Progenitor cell of endocrine pancreas (in vitro differentiated cells): ENCODE measurements at regions not wholly inside any gene's neighbourhood (a gene's known extent, or its start where the extent isn't known, plus 50 kb on each side); places are given as distances from the start of the nearest gene placed in this dataset.

Experiments
- DNase-seq: peaks from one replicate; pipeline ENCODE4 v3.0.0; 2021; ENCODE audit warnings: low spot score; ENCODE audit not compliant: unreplicated experiment
- H3K27ac Mint-ChIP-seq: 2 replicates; pipeline ENCODE4 v1.8.0; 2021; ENCODE audit warnings: mild to moderate bottlenecking, moderate library complexity, mixed read lengths
- H3K27me3 Mint-ChIP-seq: 2 replicates; pipeline ENCODE4 v1.8.0; 2021; ENCODE audit warnings: mixed read lengths
- H3K36me3 Mint-ChIP-seq: 2 replicates; pipeline ENCODE4 v1.8.0; 2022; ENCODE audit warnings: mixed read lengths; ENCODE audit not compliant: insufficient read depth
- H3K4me1 Mint-ChIP-seq: 2 replicates; pipeline ENCODE4 v1.8.0; 2021; ENCODE audit warnings: low read depth, mixed read lengths
- H3K4me3 Mint-ChIP-seq: 2 replicates; pipeline ENCODE4 v1.8.0; 2021; ENCODE audit warnings: low read depth, mild to moderate bottlenecking, moderate library complexity, mixed read lengths
- H3K9me3 Mint-ChIP-seq: 2 replicates; pipeline ENCODE4 v1.8.0; 2021; ENCODE audit warnings: low read depth, mixed read lengths
- CTCF ChIP-seq: fragments of 200-600 bp; sonication (generic); IDR thresholded peaks from one replicate; pipeline ENCODE4 v1.5.0; 2021; ENCODE audit warnings: antibody characterized with exemption, mild to moderate bottlenecking; ENCODE audit not compliant: unreplicated experiment

- Mint-ChIP-seq H3K27me3 (no peaks in the 10 kb centered on the region), H3K36me3 (peaks cover 8% of the 10 kb centered on the region), H3K4me1 (peaks cover 5% of the 10 kb centered on the region), H3K27ac (no peak overlapping the region), H3K4me3 (no peak overlapping the region), H3K9me3 (peaks cover 14% of the 10 kb centered on the region)
- TF ChIP-seq CTCF = peak; percentile 55
- DNase-seq = no peak
Measured at GRCh38 chr4:128379860-128380259, 92.2 kb upstream of the PGRMC2 start.

- DNase-seq = no peak
- Mint-ChIP-seq H3K4me1 (peaks cover 5% of the 10 kb centered on the region), H3K9me3 (peaks cover 14% of the 10 kb centered on the region), H3K27ac (no peak overlapping the region), H3K36me3 (peaks cover 8% of the 10 kb centered on the region), H3K4me3 (no peak overlapping the region), H3K27me3 (no peaks in the 10 kb centered on the region)
- TF ChIP-seq CTCF = no peak
Measured at GRCh38 chr4:128378668-128379067, 91.1 kb upstream of the PGRMC2 start.

- Mint-ChIP-seq H3K4me1 (peaks cover 3% of the 10 kb centered on the region), H3K27ac (no peak overlapping the region), H3K4me3 (no peak overlapping the region), H3K36me3 (peaks cover 8% of the 10 kb centered on the region), H3K9me3 (peaks cover 14% of the 10 kb centered on the region), H3K27me3 (no peaks in the 10 kb centered on the region)
- no peak for DNase-seq
- no peak for TF ChIP-seq CTCF
Measured at GRCh38 chr4:128376958-128377357, 89.3 kb upstream of the PGRMC2 start.

- Mint-ChIP-seq H3K9me3 (peaks cover 14% of the 10 kb centered on the region), H3K27ac (no peak overlapping the region), H3K4me3 (no peak overlapping the region), H3K36me3 (peaks cover 8% of the 10 kb centered on the region), H3K4me1 (peaks cover 3% of the 10 kb centered on the region), H3K27me3 (no peaks in the 10 kb centered on the region)
- DNase-seq = no peak
- no peak for TF ChIP-seq CTCF
Measured at GRCh38 chr4:128376303-128376702, 88.7 kb upstream of the PGRMC2 start.

GRCh38 chr4:128373628-128374027 lies 86.0 kb upstream of the PGRMC2 start:
- no peak for DNase-seq
- Mint-ChIP-seq H3K4me1 (no peaks in the 10 kb centered on the region), H3K4me3 (no peak overlapping the region), H3K36me3 (peaks cover 10% of the 10 kb centered on the region), H3K27ac (no peak overlapping the region), H3K9me3 (peaks cover 14% of the 10 kb centered on the region), H3K27me3 (no peaks in the 10 kb centered on the region)
- TF ChIP-seq CTCF = no peak
